Kidney (tissue), 13 donors: ENCODE measurements at regions not wholly inside any gene's neighbourhood (a gene's known extent, or its start where the extent isn't known, plus 50 kb on each side); places are given as distances from the start of the nearest gene placed in this dataset.

Experiments
- DNase-seq, 5 donors: peaks; one replicate each; pipeline ENCODE4 v3.0.0-alpha.2; 2013 to 2020
- FAIRE-seq: peaks from 2 replicates; lab custom pipeline; 2012; peaks lifted over from hg19 to GRCh38; lab: Jason Lieb, UNC
- H3K27ac ChIP-seq, 2 donors: one replicate each; pipeline ENCODE4 v1.7.0; 2013; ENCODE audit warnings: low read depth in 2 of 2, low read length in 2 of 2, inconsistent platforms in 1 of 2
- H3K27me3 ChIP-seq: one replicate; pipeline ENCODE4 v1.7.1; 2013; ENCODE audit warnings: low read length, inconsistent platforms; ENCODE audit not compliant: control insufficient read depth, insufficient read depth
- H3K36me3 ChIP-seq, 3 donors: one replicate each; pipeline versions ENCODE4 v1.7.0 to v1.7.1; 2013; ENCODE audit warnings: low read length in 3 of 3, control low read depth in 1 of 3, inconsistent platforms in 1 of 3; ENCODE audit not compliant: insufficient read depth in 3 of 3, control insufficient read depth in 2 of 3
- H3K4me1 ChIP-seq, 3 donors: one replicate each; pipeline versions ENCODE4 v1.7.0 to v1.7.1; 2013; ENCODE audit warnings: low read length in 3 of 3, inconsistent platforms in 1 of 3, low read depth in 1 of 3; ENCODE audit not compliant: control insufficient read depth in 2 of 3, insufficient read depth in 2 of 3
- H3K4me3 ChIP-seq, 3 donors: one replicate each; pipeline versions ENCODE4 v1.7.0 to v1.8.1; 2013; ENCODE audit warnings: low read length in 3 of 3, control low read depth in 1 of 3, inconsistent platforms in 1 of 3
- H3K9ac ChIP-seq, 3 donors: one replicate each; pipeline versions ENCODE4 v1.7.0 to v1.7.1; 2013; ENCODE audit warnings: low read length in 3 of 3, control low read depth in 1 of 3, inconsistent platforms in 1 of 3
- H3K9me3 ChIP-seq, 3 donors: one replicate each; pipeline versions ENCODE4 v1.7.0 to v1.7.1; 2013; ENCODE audit warnings: low read length in 3 of 3, control low read depth in 1 of 3, inconsistent platforms in 1 of 3; ENCODE audit not compliant: control insufficient read depth in 2 of 3, insufficient read depth in 1 of 3
- intact Hi-C: fragments of 100-400 bp; cut with DNase I; formaldehyde crosslinking; loops from one replicate; pipeline ENCODE4 v1.11.1; 2022
- TF ChIP-seq, protein P1 (sequence below): IDR thresholded peaks from 3 replicates; pipeline ENCODE4 v1.5.1; 2012; ENCODE audit warnings: mild to moderate bottlenecking, moderate library complexity, borderline replicate concordance; ENCODE audit not compliant: insufficient read depth; ENCODE audit errors: extremely low read depth
- donor health status: control.
- donor health status: control.
- donor health status: control.
- donor health status: control.
- donor health status: control.
- donor health status: DM: yes; HTN: yes; CAD: no.
- donor health status: Normal renal cell carcinoma (clear cell type).

DNA sequence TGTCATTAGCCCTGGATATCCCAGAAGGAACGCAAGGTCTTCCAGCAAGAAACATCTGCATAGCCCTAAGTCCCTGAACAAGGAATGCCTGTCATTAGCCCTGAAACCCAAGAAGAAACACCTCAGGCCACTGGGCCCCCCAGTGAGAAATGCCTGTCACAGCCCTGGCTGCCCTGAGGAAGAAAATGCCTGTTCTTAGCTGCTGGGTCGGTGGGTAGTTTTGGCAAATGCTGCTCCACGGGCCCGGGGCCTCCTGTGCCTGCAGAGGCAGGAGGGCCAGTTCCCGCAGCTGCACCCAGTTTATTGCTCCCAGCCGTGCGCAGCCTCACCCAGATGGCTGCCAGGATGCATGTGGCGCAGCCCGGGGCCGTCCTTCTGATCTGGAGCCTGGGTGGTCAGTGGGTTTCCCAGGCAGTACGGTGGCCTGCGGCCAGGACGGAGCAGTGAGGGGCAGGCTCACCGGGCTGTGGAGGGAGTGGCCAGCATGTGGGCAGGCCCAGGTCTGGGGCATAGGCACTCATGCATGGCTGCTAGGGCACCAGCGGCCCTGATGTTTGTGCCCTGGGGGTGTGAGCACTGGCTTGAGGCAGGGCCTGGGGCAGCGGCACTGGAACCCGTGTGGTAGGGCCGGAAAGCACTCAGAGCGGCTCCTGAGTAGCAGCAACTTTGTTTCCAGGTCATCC, 219.0 kb downstream of the ERMARD start:
- no peak for FAIRE-seq
- Histone ChIP-seq H3K9ac (no peak overlapping the region), H3K27me3 (no peaks in the 10 kb centered on the region), H3K36me3 (no peaks in the 10 kb centered on the region), H3K4me3 (no peak overlapping the region), H3K27ac (no peak overlapping the region), H3K9me3 (no peaks in the 10 kb centered on the region), H3K4me1 (no peaks in the 10 kb centered on the region)
- TF ChIP-seq, protein P1, sequence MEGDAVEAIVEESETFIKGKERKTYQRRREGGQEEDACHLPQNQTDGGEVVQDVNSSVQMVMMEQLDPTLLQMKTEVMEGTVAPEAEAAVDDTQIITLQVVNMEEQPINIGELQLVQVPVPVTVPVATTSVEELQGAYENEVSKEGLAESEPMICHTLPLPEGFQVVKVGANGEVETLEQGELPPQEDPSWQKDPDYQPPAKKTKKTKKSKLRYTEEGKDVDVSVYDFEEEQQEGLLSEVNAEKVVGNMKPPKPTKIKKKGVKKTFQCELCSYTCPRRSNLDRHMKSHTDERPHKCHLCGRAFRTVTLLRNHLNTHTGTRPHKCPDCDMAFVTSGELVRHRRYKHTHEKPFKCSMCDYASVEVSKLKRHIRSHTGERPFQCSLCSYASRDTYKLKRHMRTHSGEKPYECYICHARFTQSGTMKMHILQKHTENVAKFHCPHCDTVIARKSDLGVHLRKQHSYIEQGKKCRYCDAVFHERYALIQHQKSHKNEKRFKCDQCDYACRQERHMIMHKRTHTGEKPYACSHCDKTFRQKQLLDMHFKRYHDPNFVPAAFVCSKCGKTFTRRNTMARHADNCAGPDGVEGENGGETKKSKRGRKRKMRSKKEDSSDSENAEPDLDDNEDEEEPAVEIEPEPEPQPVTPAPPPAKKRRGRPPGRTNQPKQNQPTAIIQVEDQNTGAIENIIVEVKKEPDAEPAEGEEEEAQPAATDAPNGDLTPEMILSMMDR, result no peak
- intact Hi-C loops, result no loop called here
- DNase-seq, result peak in 2 of 5 donors; percentile 11 to 74

DNA sequence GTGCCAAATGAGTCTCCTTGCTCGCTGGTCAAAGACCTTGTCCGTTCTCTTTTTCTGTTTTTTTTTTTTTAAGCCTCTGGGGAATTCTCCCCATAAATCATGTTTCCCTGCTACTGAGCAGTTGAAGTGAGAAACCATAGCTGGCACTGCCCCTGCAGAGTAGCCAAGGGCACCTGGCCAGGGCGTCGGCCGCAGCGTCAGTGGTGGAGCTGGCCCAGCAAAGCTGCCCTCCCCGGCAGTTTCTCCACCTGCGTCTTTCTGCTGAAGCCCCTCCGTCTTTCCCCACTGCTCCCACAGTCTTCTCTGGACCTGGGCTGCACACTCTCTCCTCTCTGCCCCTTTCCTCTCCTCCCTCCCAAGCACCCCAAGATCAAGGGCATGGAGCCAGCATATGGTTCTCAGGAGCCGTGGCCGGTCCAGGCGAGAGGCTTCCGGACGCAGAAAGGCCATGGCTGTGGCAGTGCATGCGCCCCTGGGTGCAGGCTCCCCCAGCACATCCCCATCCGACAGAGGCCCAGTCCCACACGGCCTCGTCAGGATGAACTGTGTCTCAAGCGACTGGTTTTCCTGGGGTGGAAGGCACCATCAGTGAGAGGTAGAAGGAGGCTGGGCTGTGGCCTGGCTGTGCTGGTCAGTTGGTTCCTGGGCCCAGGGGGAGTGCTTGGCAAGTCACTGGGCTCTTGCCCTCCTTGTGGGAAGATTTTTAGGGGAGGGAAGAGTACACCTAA, 218.1 kb downstream of the ERMARD start:
- Histone ChIP-seq H3K4me1 (no peaks in the 10 kb centered on the region), H3K36me3 (no peaks in the 10 kb centered on the region), H3K9ac (no peak overlapping the region), H3K27ac (no peak overlapping the region), H3K9me3 (no peaks in the 10 kb centered on the region), H3K27me3 (no peaks in the 10 kb centered on the region), H3K4me3 (no peak overlapping the region)
- intact Hi-C loops, result no loop called here
- FAIRE-seq (no peak), DNase-seq (peak in 2 of 5 donors; percentile 6 to 54)
- TF ChIP-seq, protein P1, result no peak

DNA sequence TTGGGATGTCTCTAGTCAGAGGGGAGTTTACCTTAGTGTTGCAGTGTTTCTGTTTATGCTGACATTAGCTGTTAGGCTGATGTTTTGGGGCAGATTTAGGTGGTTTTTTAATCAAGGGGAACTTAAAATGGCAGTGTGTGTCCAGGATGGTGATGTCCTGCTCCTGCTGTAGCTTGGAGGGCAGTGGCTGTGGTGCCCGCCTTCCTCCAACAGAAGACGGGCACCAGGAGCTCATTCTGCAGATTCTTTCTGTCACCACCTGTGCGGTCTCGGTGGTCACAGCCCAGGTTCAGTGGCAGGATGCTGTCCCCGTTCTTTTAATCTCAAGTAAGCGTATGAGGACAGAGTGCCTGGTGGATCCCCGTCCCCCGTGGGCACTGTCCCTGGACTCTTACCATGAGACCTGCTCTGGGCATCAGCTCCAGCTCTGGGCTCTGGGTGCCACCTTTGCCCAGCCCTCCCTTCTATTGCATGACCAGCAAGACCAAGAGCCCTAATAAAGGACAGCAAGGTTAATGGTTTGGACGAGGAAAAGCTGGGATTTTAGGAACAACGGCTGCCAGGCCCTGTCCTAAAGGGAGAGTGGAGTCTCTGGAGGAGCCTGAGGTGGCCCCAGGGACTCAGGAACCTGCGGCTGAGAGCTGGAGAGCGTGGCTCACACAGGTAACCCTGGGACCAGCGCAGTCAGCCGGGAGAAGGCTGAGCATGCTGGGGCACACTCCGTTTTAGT, 217.3 kb downstream of the ERMARD start:
- Histone ChIP-seq H3K9ac (no peak overlapping the region), H3K4me1 (no peaks in the 10 kb centered on the region), H3K27me3 (no peaks in the 10 kb centered on the region), H3K27ac (no peak overlapping the region), H3K4me3 (no peak overlapping the region), H3K9me3 (no peaks in the 10 kb centered on the region), H3K36me3 (no peaks in the 10 kb centered on the region)
- DNase-seq (peak in 2 of 5 donors; percentile 5 to 51), FAIRE-seq (no peak)
- TF ChIP-seq, protein P1, result no peak
- intact Hi-C loops, result no loop called here
